Neuronal stem cell (in vitro differentiated cells): ENCODE measurements at regions not wholly inside any gene's neighbourhood (a gene's known extent, or its start where the extent isn't known, plus 50 kb on each side); places are given as distances from the start of the nearest gene placed in this dataset.

ENCODE experiments used
- DNase-seq: peaks from one replicate; pipeline ENCODE4 v3.0.0-alpha.2; 2013; ENCODE audit warnings: low spot score
- H2AFZ ChIP-seq: one replicate; pipeline ENCODE4 v1.6.1; 2013; ENCODE audit warnings: mild to moderate bottlenecking, low read length, inconsistent platforms
- H2AK5ac ChIP-seq: 2 replicates; pipeline ENCODE4 v1.6.1; 2013; ENCODE audit warnings: low read depth, mild to moderate bottlenecking, inconsistent platforms, low read length, moderate library complexity, mixed read lengths
- H2BK120ac ChIP-seq: 2 replicates; pipeline ENCODE4 v1.6.1; 2013; ENCODE audit warnings: low read depth, mild to moderate bottlenecking, inconsistent platforms, low read length, moderate library complexity, mixed read lengths
- H2BK12ac ChIP-seq: one replicate; pipeline ENCODE4 v1.6.1; 2013; ENCODE audit warnings: low read length, inconsistent platforms
- H2BK15ac ChIP-seq: 2 replicates; pipeline ENCODE4 v1.6.1; 2013; ENCODE audit warnings: mild to moderate bottlenecking, low read length, inconsistent platforms, mixed read lengths
- H2BK5ac ChIP-seq: one replicate; pipeline ENCODE4 v1.6.1; 2013; ENCODE audit warnings: inconsistent platforms, mild to moderate bottlenecking, low read length, moderate library complexity
- H3K14ac ChIP-seq: one replicate; pipeline ENCODE4 v1.6.1; 2013; ENCODE audit warnings: low read length, inconsistent platforms
- H3K18ac ChIP-seq: 2 replicates; pipeline ENCODE4 v1.6.1; 2013; ENCODE audit warnings: low read length, inconsistent platforms
- H3K23ac ChIP-seq: 2 replicates; pipeline ENCODE4 v1.6.1; 2013; ENCODE audit warnings: low read depth, mild to moderate bottlenecking, mixed read lengths, low read length, inconsistent platforms; ENCODE audit not compliant: poor library complexity
- H3K27ac ChIP-seq: replicated peaks from 3 replicates; pipeline ENCODE4 v1.5.1; 2013; ENCODE audit warnings: low read length, inconsistent platforms
- H3K27me3 ChIP-seq, 3 experiments: 2 replicates each; pipeline ENCODE4 v1.6.1; 2013; ENCODE audit warnings: low read length in 3 of 3, mild to moderate bottlenecking in 2 of 3, inconsistent platforms in 1 of 3, low read depth in 1 of 3, mixed read lengths in 1 of 3, moderate library complexity in 1 of 3; ENCODE audit not compliant: control insufficient read depth in 3 of 3, insufficient read depth in 3 of 3
- H3K36me3 ChIP-seq, 2 donors: replicated peaks in 1 of 2; 2 replicates each; pipeline ENCODE4 v1.6.1; 2013; ENCODE audit warnings: low read length in 2 of 2; ENCODE audit not compliant: control insufficient read depth in 2 of 2, insufficient read depth in 2 of 2
- H3K4ac ChIP-seq: 2 replicates; pipeline ENCODE4 v1.6.1; 2013; ENCODE audit warnings: inconsistent platforms, mild to moderate bottlenecking, low read length, moderate library complexity
- H3K4me1 ChIP-seq, 2 donors: 1 replicate in 1 of 2; 2 replicates in 1 of 2; pipeline ENCODE4 v1.6.1; 2013; ENCODE audit warnings: low read length in 2 of 2, low read depth in 1 of 2; ENCODE audit not compliant: control insufficient read depth in 2 of 2, insufficient read depth in 1 of 2
- H3K4me2 ChIP-seq: one replicate; pipeline ENCODE4 v1.6.1; 2013; ENCODE audit warnings: mild to moderate bottlenecking, low read length, inconsistent platforms; ENCODE audit not compliant: insufficient read depth, poor library complexity, severe bottlenecking
- H3K4me3 ChIP-seq, 2 donors: 2 replicates each; pipeline ENCODE4 v1.5.1; 2013; ENCODE audit warnings: low read length in 2 of 2, mild to moderate bottlenecking in 2 of 2, inconsistent platforms in 1 of 2, moderate library complexity in 1 of 2
- H3K79me1 ChIP-seq: one replicate; pipeline ENCODE4 v1.6.1; 2013; ENCODE audit warnings: low read depth, mild to moderate bottlenecking, inconsistent platforms, low read length, moderate library complexity
- H3K9ac ChIP-seq: one replicate; pipeline ENCODE4 v1.6.1; 2013; ENCODE audit warnings: mild to moderate bottlenecking, low read depth, low read length, inconsistent platforms; ENCODE audit not compliant: poor library complexity
- H3K9me3 ChIP-seq, 2 donors: replicated peaks in 1 of 2; 2 replicates each; pipeline versions ENCODE3 to v1.6.1; 2013; ENCODE audit warnings: low read length in 2 of 2, mild to moderate bottlenecking in 2 of 2, inconsistent platforms in 1 of 2, low read depth in 1 of 2, mixed read lengths in 1 of 2, moderate library complexity in 1 of 2; ENCODE audit not compliant: control insufficient read depth in 2 of 2, insufficient read depth in 1 of 2
- H4K8ac ChIP-seq: one replicate; pipeline ENCODE4 v1.6.1; 2013; ENCODE audit warnings: low read depth, mild to moderate bottlenecking, inconsistent platforms, low read length, moderate library complexity
- H4K91ac ChIP-seq: one replicate; pipeline ENCODE4 v1.6.1; 2013; ENCODE audit warnings: low read length, low read depth, mild to moderate bottlenecking, inconsistent platforms; ENCODE audit not compliant: poor library complexity
- WGBS, 2 donors: extraction: QIAGEN DNeasy Blood & Tissue Kit; methylation state at CpG; one replicate each; pipeline ENCODE4 v1.1.7; 2013; ENCODE audit warnings: missing lambda C conversion rate in 2 of 2, mixed read lengths in 1 of 2; ENCODE audit not compliant: insufficient read length in 2 of 2, insufficient replicate concordance in 1 of 2; ENCODE audit errors: extremely low coverage in 2 of 2; 5-methylcytosine and 5-hydroxymethylcytosine counted together

- Histone ChIP-seq H2BK12ac (no peak overlapping the region), H3K4ac (no peak overlapping the region), H3K18ac (no peak overlapping the region), H3K4me1 (no peaks in the 10 kb centered on the region), H3K36me3 (no peaks in the 10 kb centered on the region), H3K9ac (no peak overlapping the region), H2AFZ (no peak overlapping the region), H3K27ac (no peak overlapping the region), H3K23ac (no peak overlapping the region), H4K8ac (no peak overlapping the region), H3K9me3 (no peaks in the 10 kb centered on the region), H3K14ac (no peak overlapping the region), H3K79me1 (no peaks in the 10 kb centered on the region), H2BK120ac (no peak overlapping the region), H3K4me2 (no peak overlapping the region), H2BK5ac (no peak overlapping the region), H3K27me3 (peaks cover 0 to 7% (median 0%) of the 10 kb centered on the region in 3 experiments), H2AK5ac (no peak overlapping the region), H4K91ac (no peak overlapping the region), H3K4me3 (no peak overlapping the region), H2BK15ac (no peak overlapping the region)
- no CpG with 5 or more reads among the region's 2 CpGs for WGBS, 2 donors
- no peak for DNase-seq
Measured at GRCh38 chr9:12618956-12619355, 74.2 kb upstream of the TYRP1 start.

GRCh38 chr9:12625844-12626243 is 67.3 kb upstream of the TYRP1 start:
- no peak for DNase-seq
- H2BK5ac ChIP-seq: no peak overlapping the region
- H3K18ac ChIP-seq: no peak overlapping the region
- H4K91ac ChIP-seq: no peak overlapping the region
- no peak overlapping the region for H2BK12ac ChIP-seq
- H3K4me1 ChIP-seq: peaks cover 2 to 10% of the 10 kb centered on the region in 2 donors
- no peak overlapping the region for H3K4me3 ChIP-seq
- H4K8ac ChIP-seq: no peak overlapping the region
- whole genome bisulfite sequencing, 2 donors: no CpG with 5 or more reads among the region's 1 CpG
- H3K23ac ChIP-seq: no peak overlapping the region
- H3K9me3 ChIP-seq: no peaks in the 10 kb centered on the region
- no peak overlapping the region for H3K4ac ChIP-seq
- no peak overlapping the region for H3K4me2 ChIP-seq
- no peak overlapping the region for H3K9ac ChIP-seq
- H3K36me3 ChIP-seq: peaks cover 0 to 2% of the 10 kb centered on the region in 2 donors
- H2BK120ac ChIP-seq: no peak overlapping the region
- no peaks in the 10 kb centered on the region for H3K79me1 ChIP-seq
- no peak overlapping the region for H3K14ac ChIP-seq
- H3K27ac ChIP-seq: no peak overlapping the region
- H3K27me3 ChIP-seq: peaks cover 0 to 3% (median 0%) of the 10 kb centered on the region in 3 experiments
- H2AK5ac ChIP-seq: no peak overlapping the region
- H2AFZ ChIP-seq: no peak overlapping the region
- no peak overlapping the region for H2BK15ac ChIP-seq

GRCh38 chr9:12627096-12627495 is 66.1 kb upstream of the TYRP1 start:
- no peak overlapping the region for H2BK5ac ChIP-seq
- no peak overlapping the region for H2AK5ac ChIP-seq
- H3K9me3 ChIP-seq: no peaks in the 10 kb centered on the region
- no peak for DNase-seq
- H3K4me2 ChIP-seq: no peak overlapping the region
- no peak overlapping the region for H2BK120ac ChIP-seq
- no peak overlapping the region for H3K9ac ChIP-seq
- no peak overlapping the region for H3K14ac ChIP-seq
- H2AFZ ChIP-seq: no peak overlapping the region
- no peak overlapping the region for H2BK15ac ChIP-seq
- no peak overlapping the region for H3K4ac ChIP-seq
- H3K36me3 ChIP-seq: peaks cover 0 to 2% of the 10 kb centered on the region in 2 donors
- peaks cover 0 to 3% (median 0%) of the 10 kb centered on the region in 3 experiments for H3K27me3 ChIP-seq
- H2BK12ac ChIP-seq: no peak overlapping the region
- no peak overlapping the region for H3K23ac ChIP-seq
- H4K91ac ChIP-seq: no peak overlapping the region
- H3K4me3 ChIP-seq: no peak overlapping the region
- WGBS, 2 donors: no CpG with 5 or more reads among the region's 1 CpG
- no peaks in the 10 kb centered on the region for H3K79me1 ChIP-seq
- H3K4me1 ChIP-seq: peaks cover 2 to 10% of the 10 kb centered on the region in 2 donors
- no peak overlapping the region for H3K18ac ChIP-seq
- H4K8ac ChIP-seq: no peak overlapping the region
- no peak overlapping the region for H3K27ac ChIP-seq

- no peak overlapping the region for H3K4me3 ChIP-seq
- H3K23ac ChIP-seq: no peak overlapping the region
- H3K4me1 ChIP-seq: peaks cover 2 to 10% of the 10 kb centered on the region in 2 donors
- H3K18ac ChIP-seq: no peak overlapping the region
- no peak overlapping the region for H2BK15ac ChIP-seq
- no peak overlapping the region for H2AFZ ChIP-seq
- peaks cover 0 to 2% of the 10 kb centered on the region in 2 donors for H3K36me3 ChIP-seq
- H3K79me1 ChIP-seq: no peaks in the 10 kb centered on the region
- no peak overlapping the region for H2BK5ac ChIP-seq
- H3K4me2 ChIP-seq: no peak overlapping the region
- H3K4ac ChIP-seq: no peak overlapping the region
- no peak overlapping the region for H2BK120ac ChIP-seq
- no peak for DNase-seq
- no peak overlapping the region for H4K8ac ChIP-seq
- no peak overlapping the region for H2AK5ac ChIP-seq
- H3K9me3 ChIP-seq: no peaks in the 10 kb centered on the region
- WGBS, 2 donors: no CpG with 5 or more reads among the region's 1 CpG
- H3K27ac ChIP-seq: no peak overlapping the region
- H3K9ac ChIP-seq: no peak overlapping the region
- no peak overlapping the region for H3K14ac ChIP-seq
- H2BK12ac ChIP-seq: no peak overlapping the region
- no peaks in the 10 kb centered on the region for H3K27me3 ChIP-seq
- no peak overlapping the region for H4K91ac ChIP-seq
Measured at GRCh38 chr9:12628546-12628945, 64.6 kb upstream of the TYRP1 start.
